ENCODE measurements at regions not wholly inside any gene's neighbourhood (a gene's known extent, or its start where the extent isn't known, plus 50 kb on each side); places are given as distances from the start of the nearest gene placed in this dataset.

DNA sequence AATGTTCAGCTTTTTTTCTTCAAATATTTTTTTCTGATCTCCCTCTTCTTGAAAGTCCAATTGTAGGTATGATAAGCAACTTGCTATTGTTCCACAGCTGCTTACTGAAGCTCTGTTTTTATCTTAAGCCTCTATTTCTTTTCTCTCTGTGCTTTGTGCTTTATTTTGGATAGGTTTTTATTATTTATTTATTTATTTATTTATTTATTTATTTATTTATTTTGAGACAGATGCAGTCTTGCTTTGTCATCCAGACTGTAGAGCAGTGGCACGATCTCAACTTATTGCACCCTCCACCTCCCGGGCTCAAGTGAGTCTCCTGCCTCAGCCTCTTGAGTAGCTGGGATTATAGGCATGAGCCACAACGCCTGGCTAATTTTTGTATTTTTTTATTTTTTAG, 199.4 kb downstream of the KLF12 start:
- DNase-seq, result no peak
- Mint-ChIP-seq H3K9me3 (no peaks in the 10 kb centered on the region), H3K4me3 (no peak overlapping the region), H3K27ac (no peak overlapping the region), H3K27me3 (no peaks in the 10 kb centered on the region), H3K4me1 (peaks cover 23% of the 10 kb centered on the region), H3K36me3 (ENCODE audit: low read depth) (peaks cover 3% of the 10 kb centered on the region)
- POLR2A ChIA-PET, result no interaction called here
- CTCF ChIA-PET, result no interaction called here

DNA sequence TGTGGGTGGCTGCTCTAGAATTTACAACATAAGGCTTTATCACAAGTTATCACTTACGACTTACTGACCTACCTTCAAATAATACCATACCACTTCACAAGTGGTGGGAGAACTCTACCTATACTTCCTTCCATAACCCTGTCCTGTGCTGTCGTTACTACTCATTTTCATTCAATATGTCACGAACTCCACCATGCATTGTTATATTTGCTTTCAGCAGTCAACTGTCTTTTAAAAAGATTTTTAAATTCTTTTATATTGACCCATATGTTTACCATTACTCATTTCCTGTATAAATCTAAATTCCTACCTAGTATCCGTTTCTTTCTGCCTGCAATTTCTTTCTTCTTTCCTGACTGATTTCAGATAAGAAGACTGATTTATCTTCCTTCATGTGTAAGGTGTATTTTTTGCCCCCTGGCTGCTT, 200.0 kb downstream of the KLF12 start:
- no peak overlapping the region for H3K27ac Mint-ChIP-seq
- DNase-seq, result no peak
- H3K9me3 Mint-ChIP-seq, result no peaks in the 10 kb centered on the region
- H3K27me3 Mint-ChIP-seq, result no peaks in the 10 kb centered on the region
- H3K36me3 Mint-ChIP-seq (ENCODE audit: low read depth), result peaks cover 4% of the 10 kb centered on the region
- H3K4me3 Mint-ChIP-seq, result no peak overlapping the region
- CTCF ChIA-PET, result no interaction called here
- POLR2A ChIA-PET, result no interaction called here
- H3K4me1 Mint-ChIP-seq, result peaks cover 24% of the 10 kb centered on the region

DNA sequence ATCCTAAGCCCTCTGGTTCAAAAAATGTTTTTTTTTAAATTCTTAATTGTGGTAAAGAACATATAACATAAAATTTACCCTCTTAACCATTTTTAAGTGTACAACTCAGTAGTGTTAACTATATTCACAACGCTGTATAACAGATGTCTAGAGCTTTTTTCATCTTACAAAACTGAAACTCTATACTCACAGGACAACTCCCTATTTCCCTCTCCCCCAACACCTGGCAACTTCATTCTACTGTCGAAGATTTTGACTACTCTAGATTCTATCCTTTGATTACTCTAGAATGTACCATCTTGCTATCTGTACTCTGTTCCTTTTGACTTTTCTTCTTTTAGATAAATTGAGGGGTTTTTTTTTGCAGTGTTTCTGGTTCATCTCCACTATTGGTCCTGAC, 200.4 kb downstream of the KLF12 start:
- Mint-ChIP-seq H3K27me3 (no peaks in the 10 kb centered on the region), H3K9me3 (no peaks in the 10 kb centered on the region), H3K27ac (no peak overlapping the region), H3K4me3 (no peak overlapping the region), H3K36me3 (ENCODE audit: low read depth) (peaks cover 8% of the 10 kb centered on the region), H3K4me1 (peaks cover 28% of the 10 kb centered on the region)
- ChIA-PET CTCF (no interaction called here), POLR2A (no interaction called here)
- no peak for DNase-seq

DNA sequence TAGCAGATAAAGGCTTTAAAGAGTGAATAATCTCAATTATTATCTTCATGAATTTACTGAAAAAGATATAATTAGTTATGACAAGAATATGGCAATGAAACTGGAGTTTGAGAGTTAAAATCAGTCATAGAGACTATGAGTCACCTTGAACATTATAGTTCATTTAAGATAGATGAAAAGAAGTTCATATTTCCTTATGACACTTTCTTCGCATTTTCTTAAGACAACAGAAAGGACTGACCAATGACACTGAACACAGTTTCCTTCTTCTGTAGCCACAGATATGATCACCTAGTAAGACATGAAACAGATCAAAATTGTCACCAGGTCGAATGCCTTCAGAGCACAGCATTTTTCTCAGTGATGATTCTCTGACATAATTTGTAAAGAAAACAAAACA, 202.1 kb downstream of the KLF12 start:
- H3K27me3 Mint-ChIP-seq, result no peaks in the 10 kb centered on the region
- CTCF ChIA-PET, result no interaction called here
- peaks cover 30% of the 10 kb centered on the region for H3K4me1 Mint-ChIP-seq
- H3K27ac Mint-ChIP-seq, result no peak overlapping the region
- peaks cover 8% of the 10 kb centered on the region for H3K36me3 Mint-ChIP-seq (ENCODE audit: low read depth)
- POLR2A ChIA-PET, result no interaction called here
- no peaks in the 10 kb centered on the region for H3K9me3 Mint-ChIP-seq
- no peak overlapping the region for H3K4me3 Mint-ChIP-seq
- no peak for DNase-seq

DNA sequence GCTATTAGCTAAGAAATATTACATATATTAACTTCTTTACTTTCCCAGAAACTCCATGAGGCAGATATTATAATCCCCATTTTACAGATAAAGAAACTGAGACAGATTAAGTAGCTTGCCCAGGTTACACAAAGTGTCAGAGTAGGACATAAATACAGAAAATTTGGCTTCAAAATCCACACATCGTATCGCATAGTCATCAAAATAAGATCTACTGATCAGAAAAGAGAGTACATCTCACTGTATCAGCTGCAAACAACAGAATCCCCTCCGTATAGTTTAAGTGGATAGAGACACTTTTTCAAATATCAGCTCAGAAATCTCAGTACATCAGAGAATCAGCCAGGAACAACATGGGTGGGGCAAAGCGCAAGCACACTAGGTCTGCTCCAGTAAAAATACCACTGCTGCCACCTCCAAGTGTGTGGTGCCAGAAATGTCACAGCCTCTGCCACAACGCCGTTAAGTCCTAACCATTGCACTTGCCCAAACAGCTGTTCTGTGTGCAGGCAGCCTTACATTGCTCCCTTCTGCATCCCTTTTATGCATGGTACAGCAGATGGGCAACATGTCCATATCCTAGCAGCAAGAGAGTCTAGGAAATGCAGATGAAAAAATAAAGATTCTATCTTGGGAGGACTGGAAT, 204.8 kb downstream of the KLF12 start:
- no peak overlapping the region for H3K4me3 Mint-ChIP-seq
- H3K27ac Mint-ChIP-seq, result no peak overlapping the region
- H3K4me1 Mint-ChIP-seq, result peaks cover 40% of the 10 kb centered on the region
- ChIA-PET CTCF (interaction anchor here (0.9 to 1.1 kb wide), 2 partner anchors 9 to 17 kb away, joined by 3 to 4 read pairs; no protein-coding TSS in a partner anchor), POLR2A (no interaction called here)
- DNase-seq, result no peak
- no peaks in the 10 kb centered on the region for H3K9me3 Mint-ChIP-seq
- H3K27me3 Mint-ChIP-seq, result no peaks in the 10 kb centered on the region
- peaks cover 18% of the 10 kb centered on the region for H3K36me3 Mint-ChIP-seq (ENCODE audit: low read depth)

DNA sequence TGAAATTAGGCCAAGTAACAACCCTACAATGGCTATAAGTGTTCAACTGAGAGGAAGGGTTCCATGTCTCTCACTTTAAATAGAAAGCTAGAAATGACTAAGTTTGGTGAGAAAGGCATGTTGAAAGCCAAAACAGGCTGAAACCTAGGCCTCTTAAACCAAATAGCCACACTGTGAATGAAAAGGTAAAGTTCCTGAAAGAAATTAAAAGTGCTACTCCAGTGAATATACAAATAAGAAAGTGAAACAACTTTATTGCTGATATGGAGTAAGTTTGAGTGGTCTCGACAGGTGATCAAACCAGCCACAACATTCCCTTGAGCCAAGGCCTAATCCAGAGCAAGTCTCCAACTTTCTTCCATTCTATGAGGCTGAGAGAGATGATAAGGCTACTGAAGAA, 209.6 kb downstream of the KLF12 start:
- Mint-ChIP-seq H3K4me1 (peaks cover 36% of the 10 kb centered on the region), H3K4me3 (no peak overlapping the region), H3K9me3 (no peaks in the 10 kb centered on the region), H3K27me3 (no peaks in the 10 kb centered on the region), H3K36me3 (ENCODE audit: low read depth) (peaks cover 17% of the 10 kb centered on the region), H3K27ac (no peak overlapping the region)
- DNase-seq, result no peak
- POLR2A ChIA-PET, result no interaction called here
- CTCF ChIA-PET, result interaction anchor here (1.4 kb wide), 1 partner anchor 17 kb away, joined by 3 read pairs; no protein-coding TSS in a partner anchor

DNA sequence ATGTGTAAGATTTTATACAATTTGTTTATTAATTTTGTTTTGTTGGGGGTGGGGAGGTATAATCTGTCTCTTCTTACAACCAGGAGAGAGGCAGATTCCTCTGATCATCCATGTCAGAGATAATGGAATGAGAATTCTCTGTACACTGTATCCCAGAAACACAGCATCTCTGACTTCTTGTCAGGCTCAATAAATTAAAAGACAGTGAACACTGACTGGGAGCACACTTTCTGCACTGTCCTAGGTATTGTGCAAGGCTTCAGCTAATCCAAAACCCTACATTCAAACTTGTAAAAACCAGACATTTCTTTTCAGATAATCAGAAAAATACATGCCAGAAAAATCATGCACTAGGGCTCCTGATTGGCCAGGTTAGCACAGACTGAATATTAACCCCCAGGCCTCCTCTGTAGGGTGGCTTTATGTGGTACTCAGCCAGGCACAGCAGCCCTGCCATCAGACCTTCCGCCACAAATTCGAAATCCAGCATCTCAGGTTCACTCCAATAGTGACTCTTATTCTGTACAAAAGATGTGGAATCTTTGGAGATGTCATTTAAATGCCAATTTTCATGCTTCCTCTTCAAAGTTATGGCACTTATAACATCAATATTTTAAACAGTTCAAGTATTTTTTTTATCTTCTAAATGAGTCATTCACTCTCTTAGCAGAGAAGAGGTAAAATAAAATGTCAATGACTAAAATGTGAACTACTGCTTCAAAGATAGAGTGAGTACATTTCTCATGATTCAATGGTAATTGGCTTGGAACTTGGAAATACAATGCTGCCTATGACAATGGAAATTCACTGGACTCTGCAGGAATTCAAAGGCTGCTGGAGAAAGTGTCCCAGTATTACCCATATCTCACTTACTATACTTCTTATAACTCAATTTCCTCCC, 211.5 kb downstream of the KLF12 start:
- Mint-ChIP-seq H3K4me3 (no peak overlapping the region), H3K27me3 (no peaks in the 10 kb centered on the region), H3K27ac (no peak overlapping the region), H3K36me3 (ENCODE audit: low read depth) (peaks cover 12% of the 10 kb centered on the region), H3K4me1 (peaks cover 30% of the 10 kb centered on the region), H3K9me3 (no peaks in the 10 kb centered on the region)
- ChIA-PET CTCF (no interaction called here), POLR2A (no interaction called here)
- no peak for DNase-seq

DNA sequence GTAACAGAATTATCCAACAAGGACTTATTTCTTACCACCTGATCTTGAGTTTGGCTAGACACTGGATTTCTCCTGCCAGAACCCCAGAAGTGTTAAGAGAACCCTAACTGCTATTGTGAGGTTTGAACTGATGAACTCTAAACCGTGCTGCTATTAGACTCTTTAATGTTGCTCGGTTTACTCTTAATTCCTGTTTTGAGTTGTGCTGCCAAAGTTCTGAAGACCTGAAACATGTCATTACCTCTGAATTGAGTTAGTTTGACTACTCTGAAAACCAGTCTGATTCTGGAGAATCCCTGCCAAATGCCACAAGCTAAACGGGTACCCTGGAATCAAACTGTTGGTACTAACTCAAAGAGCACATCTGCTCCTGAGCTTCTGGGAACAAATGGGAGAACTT, 215.5 kb downstream of the KLF12 start:
- H3K9me3 Mint-ChIP-seq, result no peaks in the 10 kb centered on the region
- no peaks in the 10 kb centered on the region for H3K36me3 Mint-ChIP-seq (ENCODE audit: low read depth)
- H3K4me3 Mint-ChIP-seq, result no peak overlapping the region
- no peaks in the 10 kb centered on the region for H3K27me3 Mint-ChIP-seq
- H3K27ac Mint-ChIP-seq, result no peak overlapping the region
- ChIA-PET POLR2A (no interaction called here), CTCF (interaction anchor here (1.3 kb wide), 1 partner anchor 48 kb away, joined by 3 read pairs; no protein-coding TSS in a partner anchor)
- H3K4me1 Mint-ChIP-seq, result peaks cover 8% of the 10 kb centered on the region
- no peak for DNase-seq

DNA sequence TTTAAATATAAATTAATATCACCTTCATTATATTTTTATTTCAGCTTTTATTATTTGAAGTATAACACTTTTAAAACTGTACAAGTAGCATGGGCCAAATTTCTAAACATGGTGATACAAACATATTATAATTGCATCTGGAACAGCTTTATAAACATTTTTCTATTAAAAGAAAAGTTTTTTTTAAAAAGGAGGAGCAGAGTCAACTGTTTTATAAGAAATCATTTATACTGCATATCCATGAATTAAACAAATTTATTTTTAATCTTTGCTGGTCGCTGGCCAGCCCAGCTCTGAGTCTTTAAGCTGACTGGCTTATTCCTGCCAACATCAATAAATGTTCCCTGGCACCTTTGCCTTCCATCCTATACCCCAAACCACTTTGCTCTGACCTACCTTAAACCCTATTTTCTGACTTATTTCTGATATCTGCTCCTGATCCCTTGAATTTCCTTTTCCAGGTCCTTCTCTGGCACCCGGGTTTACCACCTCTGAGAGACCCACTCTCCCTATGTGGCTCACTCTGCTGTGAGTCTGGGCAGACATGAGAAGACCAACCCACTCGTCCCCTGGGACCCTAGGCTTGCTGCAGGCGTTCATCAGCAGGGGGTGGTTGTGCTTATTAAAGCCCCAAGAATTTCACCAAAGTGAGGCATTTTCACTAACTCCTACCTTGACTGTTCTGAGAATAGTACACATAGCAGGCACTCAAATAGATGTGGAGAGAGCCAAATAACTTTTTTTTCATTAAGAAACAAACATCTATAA, 220.3 kb downstream of the KLF12 start:
- Mint-ChIP-seq H3K27me3 (no peaks in the 10 kb centered on the region), H3K9me3 (peaks cover 2% of the 10 kb centered on the region), H3K4me3 (no peak overlapping the region), H3K27ac (no peak overlapping the region), H3K4me1 (peaks cover 7% of the 10 kb centered on the region), H3K36me3 (ENCODE audit: low read depth) (no peaks in the 10 kb centered on the region)
- POLR2A ChIA-PET, result no interaction called here
- no peak for DNase-seq
- CTCF ChIA-PET, result no interaction called here

DNA sequence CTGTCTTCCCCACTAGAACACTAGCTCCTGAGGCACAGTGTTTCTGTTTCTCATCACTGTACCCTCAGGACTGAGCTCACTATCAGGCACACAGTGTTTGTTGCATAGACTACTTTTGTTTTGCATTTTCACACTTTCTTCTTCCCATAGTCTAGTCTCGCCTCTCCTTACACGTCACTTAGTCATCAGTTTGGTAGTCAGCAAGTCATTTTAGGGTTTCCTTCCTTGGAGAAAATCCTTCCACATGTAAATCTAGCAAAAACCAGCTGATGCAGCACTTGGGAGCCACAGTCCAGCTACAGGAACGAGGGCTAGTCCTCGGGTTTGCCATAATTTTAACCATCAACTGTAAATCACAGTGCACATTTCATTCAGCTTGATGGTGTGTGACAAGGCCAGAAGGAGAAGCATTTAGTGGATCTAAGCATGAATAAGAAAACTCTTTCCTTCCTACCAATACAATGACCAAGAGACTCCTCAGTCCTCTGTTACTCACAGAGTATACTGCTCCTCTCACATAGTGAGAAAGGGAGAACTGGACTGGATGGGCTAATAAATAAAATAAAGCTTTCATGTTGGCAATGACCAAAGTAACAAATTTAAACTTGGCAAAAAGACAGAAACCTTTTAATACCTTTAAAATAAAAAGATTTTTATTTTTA, 221.0 kb downstream of the KLF12 start:
- no peaks in the 10 kb centered on the region for H3K27me3 Mint-ChIP-seq
- ChIA-PET POLR2A (interaction anchor here (0.6 kb wide), 1 partner anchor 360 kb away, joined by 4 read pairs; no protein-coding TSS in a partner anchor), CTCF (interaction anchor here (0.8 kb wide), 1 partner anchor 24 kb away, joined by 3 read pairs; no protein-coding TSS in a partner anchor)
- H3K4me1 Mint-ChIP-seq, result peaks cover 5% of the 10 kb centered on the region
- no peak overlapping the region for H3K27ac Mint-ChIP-seq
- H3K9me3 Mint-ChIP-seq, result peaks cover 5% of the 10 kb centered on the region
- no peak overlapping the region for H3K4me3 Mint-ChIP-seq
- DNase-seq, result no peak
- H3K36me3 Mint-ChIP-seq (ENCODE audit: low read depth), result no peaks in the 10 kb centered on the region

DNA sequence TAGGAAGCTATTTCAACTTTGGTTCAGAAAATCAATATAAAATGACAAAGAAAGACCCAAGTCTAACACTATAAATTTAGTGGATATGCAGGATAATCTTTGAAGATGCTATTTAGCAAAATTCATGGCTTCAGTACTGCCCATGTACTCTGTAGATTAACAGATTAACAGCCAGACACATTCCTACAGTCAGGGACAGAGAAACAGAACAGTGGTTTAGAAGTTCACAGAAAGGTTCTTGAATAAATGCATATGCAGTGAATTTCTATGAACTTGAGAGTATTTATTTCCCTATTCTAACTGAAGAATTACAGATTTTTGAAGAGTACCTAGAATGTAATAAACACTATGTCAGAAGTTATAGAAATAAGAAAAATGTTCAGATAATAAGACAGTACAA, 222.8 kb downstream of the KLF12 start:
- CTCF ChIA-PET, result no interaction called here
- Mint-ChIP-seq H3K4me3 (no peak overlapping the region), H3K36me3 (ENCODE audit: low read depth) (no peaks in the 10 kb centered on the region)

DNA sequence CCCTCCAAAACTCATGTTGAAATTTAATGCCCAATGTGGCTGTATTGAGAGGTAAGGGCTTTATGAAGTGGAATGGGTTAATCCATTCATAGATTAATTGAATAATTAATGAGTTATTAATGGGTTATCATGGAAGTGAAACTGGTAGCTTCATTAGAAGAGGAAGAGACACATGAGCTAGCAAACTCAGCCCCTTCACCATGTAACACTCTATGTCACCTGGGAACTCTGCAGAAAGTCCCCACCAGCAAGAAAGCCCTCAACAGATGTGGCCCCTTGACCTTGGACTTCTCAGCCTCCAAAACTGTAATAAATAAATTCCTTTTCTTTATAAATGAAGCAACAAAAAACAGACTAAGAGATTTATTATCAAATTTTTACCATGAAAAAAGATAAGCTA, 223.5 kb downstream of the KLF12 start:
- Mint-ChIP-seq H3K27ac (no peak overlapping the region), H3K27me3 (no peaks in the 10 kb centered on the region), H3K36me3 (ENCODE audit: low read depth) (no peaks in the 10 kb centered on the region), H3K4me1 (peaks cover 5% of the 10 kb centered on the region), H3K9me3 (peaks cover 5% of the 10 kb centered on the region), H3K4me3 (no peak overlapping the region)
- ChIA-PET CTCF (no interaction called here), POLR2A (no interaction called here)
- no peak for DNase-seq

More for the DNA sequence above, 222.8 kb downstream of the KLF12 start:
- H3K9me3 Mint-ChIP-seq, result peaks cover 5% of the 10 kb centered on the region
- no peaks in the 10 kb centered on the region for H3K27me3 Mint-ChIP-seq
- POLR2A ChIA-PET, result no interaction called here
- no peak overlapping the region for H3K27ac Mint-ChIP-seq
- H3K4me1 Mint-ChIP-seq, result peaks cover 5% of the 10 kb centered on the region
- no peak for DNase-seq

DNA sequence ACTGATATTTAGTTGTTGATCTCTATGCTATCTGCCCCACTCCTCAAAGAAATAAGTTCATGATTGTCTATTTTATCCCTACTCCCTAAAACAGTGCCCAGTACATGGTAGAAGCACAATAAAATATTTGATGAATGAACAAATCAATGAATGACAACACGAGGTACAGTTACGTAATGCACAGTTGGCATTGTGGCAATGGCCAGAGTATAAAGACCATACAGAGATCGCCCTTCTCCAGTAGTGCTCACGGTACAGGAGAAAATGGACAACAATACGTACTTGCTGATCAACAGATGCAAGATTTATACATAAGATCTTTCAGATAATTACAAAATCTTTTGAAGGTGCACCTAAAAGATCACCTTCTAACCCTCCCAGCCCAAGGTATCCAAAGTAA, 225.4 kb downstream of the KLF12 start:
- Mint-ChIP-seq H3K27ac (no peak overlapping the region), H3K27me3 (no peaks in the 10 kb centered on the region), H3K36me3 (ENCODE audit: low read depth) (no peaks in the 10 kb centered on the region), H3K4me1 (peaks cover 5% of the 10 kb centered on the region), H3K9me3 (peaks cover 5% of the 10 kb centered on the region), H3K4me3 (no peak overlapping the region)
- DNase-seq, result no peak
- CTCF ChIA-PET, result no interaction called here
- POLR2A ChIA-PET, result no interaction called here

All from activated CD4-positive, alpha-beta T cell treated with anti-CD3 and anti-CD28 coated beads, Interleukin-2, amount 10 ng/mL, durations not matched to agents 7 days and 5 days (primary cell).